Smooth muscle cell (in vitro differentiated cells): ENCODE measurements at regions not wholly inside any gene's neighbourhood (a gene's known extent, or its start where the extent isn't known, plus 50 kb on each side); places are given as distances from the start of the nearest gene placed in this dataset.

Experiments
- DNase-seq: peaks from one replicate; lab custom pipeline; 2025; ENCODE audit not compliant: unreplicated experiment; lab: John Stamatoyannopoulos, UW
- H2AFZ ChIP-seq: fragments of 200-600 bp; sonication (generic); 2 replicates; pipeline ENCODE4 v1.6.0; 2016; ENCODE audit warnings: antibody characterized with exemption, low read depth, mild to moderate bottlenecking
- H3F3A ChIP-seq: fragments of 200-600 bp; sonication (generic); 2 replicates; pipeline ENCODE4 v1.6.0; 2017; ENCODE audit warnings: antibody characterized with exemption, low read depth
- H3K27ac ChIP-seq: fragments of 200-600 bp; sonication (generic); 2 replicates; pipeline ENCODE4 v1.5.1; 2016; ENCODE audit warnings: low read depth, mild to moderate bottlenecking
- H3K27me3 ChIP-seq: fragments of 200-600 bp; sonication (generic); 2 replicates; pipeline ENCODE4 v1.6.1; 2016; ENCODE audit warnings: low read depth, mild to moderate bottlenecking
- H3K36me3 ChIP-seq: fragments of 200-600 bp; sonication (generic); 2 replicates; pipeline ENCODE4 v1.5.1; 2016; ENCODE audit warnings: low read depth
- H3K4me1 ChIP-seq: fragments of 200-600 bp; sonication (generic); 2 replicates; pipeline ENCODE4 v1.5.1; 2016; ENCODE audit warnings: low read depth
- H3K4me2 ChIP-seq: fragments of 200-600 bp; sonication (generic); 2 replicates; pipeline ENCODE4 v1.6.0; 2016; ENCODE audit warnings: mild to moderate bottlenecking
- H3K4me3 ChIP-seq: fragments of 200-600 bp; sonication (generic); 2 replicates; pipeline ENCODE4 v1.5.1; 2016; ENCODE audit warnings: mild to moderate bottlenecking
- H3K79me2 ChIP-seq: fragments of 200-600 bp; sonication (generic); 2 replicates; pipeline ENCODE4 v1.6.0; 2016; ENCODE audit warnings: low read depth, mild to moderate bottlenecking
- H3K9ac ChIP-seq: fragments of 200-600 bp; sonication (generic); 2 replicates; pipeline ENCODE4 v1.6.0; 2016; ENCODE audit warnings: low read depth
- H3K9me3 ChIP-seq: fragments of 200-600 bp; sonication (generic); replicated peaks from 2 replicates; pipeline ENCODE4 v1.5.1; 2016; ENCODE audit warnings: low read depth
- H4K20me1 ChIP-seq: fragments of 200-600 bp; sonication (generic); 2 replicates; pipeline ENCODE4 v1.6.0; 2016; ENCODE audit warnings: low read depth
- CTCF ChIP-seq: fragments of 200-600 bp; sonication (generic); IDR thresholded peaks from 2 replicates; pipeline ENCODE4 v1.5.1; 2017; ENCODE audit warnings: borderline replicate concordance, mild to moderate bottlenecking, antibody characterized with exemption; ENCODE audit not compliant: insufficient read depth, poor library complexity, severe bottlenecking
- WGBS: methylation state at CpG from one replicate; pipeline ENCODE4 v1.1.7; 2016; ENCODE audit warnings: low lambda C conversion rate; 5-methylcytosine and 5-hydroxymethylcytosine counted together

GRCh38 chr12:76155157-76155670 is 70.7 kb upstream of the NAP1L1 start:
- no peaks in the 10 kb centered on the region for H4K20me1 ChIP-seq
- no peaks in the 10 kb centered on the region for H3K27me3 ChIP-seq
- no peaks in the 10 kb centered on the region for H3K9me3 ChIP-seq
- no peaks in the 10 kb centered on the region for H3K79me2 ChIP-seq
- H3K4me3 ChIP-seq: no peak overlapping the region
- H3K9ac ChIP-seq: no peak overlapping the region
- 91% methylated on average over 2 of the region's 2 CpGs for WGBS
- no peak overlapping the region for H2AFZ ChIP-seq
- no peak for DNase-seq
- H3K4me2 ChIP-seq: no peak overlapping the region
- H3K36me3 ChIP-seq: no peaks in the 10 kb centered on the region
- H3K27ac ChIP-seq: no peak overlapping the region
- H3F3A ChIP-seq: no peaks in the 10 kb centered on the region
- no peak for TF ChIP-seq CTCF
- peaks cover 16% of the 10 kb centered on the region for H3K4me1 ChIP-seq

- no peaks in the 10 kb centered on the region for H4K20me1 ChIP-seq
- H3K9me3 ChIP-seq: no peaks in the 10 kb centered on the region
Observed at GRCh38 chr12:76153616-76154015, 69.1 kb upstream of the NAP1L1 start.

GRCh38 chr12:76152181-76152807 is 67.8 kb upstream of the NAP1L1 start:
- no peaks in the 10 kb centered on the region for H4K20me1 ChIP-seq
- WGBS: 88% methylated on average over 4 of the region's 4 CpGs
- no peaks in the 10 kb centered on the region for H3K27me3 ChIP-seq
- no peak overlapping the region for H3K27ac ChIP-seq
- peaks cover 6% of the 10 kb centered on the region for H3K4me1 ChIP-seq
- no peak for TF ChIP-seq CTCF
- H3K4me3 ChIP-seq: no peak overlapping the region
- no peaks in the 10 kb centered on the region for H3K9me3 ChIP-seq
- no peak overlapping the region for H2AFZ ChIP-seq
- H3F3A ChIP-seq: no peaks in the 10 kb centered on the region
- H3K4me2 ChIP-seq: no peak overlapping the region
- H3K9ac ChIP-seq: no peak overlapping the region
- no peaks in the 10 kb centered on the region for H3K36me3 ChIP-seq
- DNase-seq: no peak
- no peaks in the 10 kb centered on the region for H3K79me2 ChIP-seq

More at GRCh38 chr12:76153616-76154015, 69.1 kb upstream of the NAP1L1 start:
- TF ChIP-seq CTCF: no peak
- no peak for DNase-seq
- Histone ChIP-seq H3F3A (no peaks in the 10 kb centered on the region), H3K27me3 (no peaks in the 10 kb centered on the region), H3K79me2 (no peaks in the 10 kb centered on the region), H3K9ac (no peak overlapping the region), H3K4me3 (no peak overlapping the region), H3K36me3 (no peaks in the 10 kb centered on the region), H3K27ac (no peak overlapping the region), H2AFZ (no peak overlapping the region), H3K4me1 (peaks cover 13% of the 10 kb centered on the region), H3K4me2 (no peak overlapping the region)
- WGBS: 93% methylated on average over 3 of the region's 3 CpGs

- Histone ChIP-seq H3K9ac (no peak overlapping the region), H3K27ac (no peak overlapping the region), H3K4me1 (no peaks in the 10 kb centered on the region), H3K79me2 (no peaks in the 10 kb centered on the region), H3K9me3 (peaks cover under 1% of the 10 kb centered on the region), H3K36me3 (no peaks in the 10 kb centered on the region), H4K20me1 (no peaks in the 10 kb centered on the region), H3K4me3 (no peak overlapping the region), H3K27me3 (no peaks in the 10 kb centered on the region), H2AFZ (no peak overlapping the region), H3F3A (no peaks in the 10 kb centered on the region), H3K4me2 (no peak overlapping the region)
- 69% methylated on average over 1 of the region's 1 CpG for whole genome bisulfite sequencing
- peak; percentile 1 for DNase-seq
- no peak for TF ChIP-seq CTCF
Observed at GRCh38 chr12:76144245-76144549, 59.7 kb upstream of the NAP1L1 start.
